22Rv1 (cell line): ENCODE measurements at regions not wholly inside any gene's neighbourhood (a gene's known extent, or its start where the extent isn't known, plus 50 kb on each side); places are given as distances from the start of the nearest gene placed in this dataset.

Experiments
- CTCF ChIP-seq: fragments of 450-650 bp; IDR thresholded peaks from 2 replicates; pipeline ENCODE4 v1.5.1; 2017; ENCODE audit warnings: mild to moderate bottlenecking
- ZFX ChIP-seq: fragments of 450-650 bp; IDR thresholded peaks from 2 replicates; pipeline ENCODE4 v1.6.1; 2017; ENCODE audit warnings: antibody characterized with exemption, borderline replicate concordance

- TF ChIP-seq CTCF, result no peak
- TF ChIP-seq ZFX, result no peak
Observed at GRCh38 chr3:190205739-190206138, 85.0 kb upstream of the P3H2 start.
